Fibroblast of skin of back (primary cell): ENCODE measurements at regions not wholly inside any gene's neighbourhood (a gene's known extent, or its start where the extent isn't known, plus 50 kb on each side); places are given as distances from the start of the nearest gene placed in this dataset.
"Not testable (repeated sequence)": the region's sequence is repeated elsewhere in the genome, so short reads cannot be mapped to it uniquely, and the experiment has no call there.

Source experiments
- DNase-seq: peaks from one replicate; pipeline ENCODE4 v3.0.0-alpha.2; 2013

DNA sequence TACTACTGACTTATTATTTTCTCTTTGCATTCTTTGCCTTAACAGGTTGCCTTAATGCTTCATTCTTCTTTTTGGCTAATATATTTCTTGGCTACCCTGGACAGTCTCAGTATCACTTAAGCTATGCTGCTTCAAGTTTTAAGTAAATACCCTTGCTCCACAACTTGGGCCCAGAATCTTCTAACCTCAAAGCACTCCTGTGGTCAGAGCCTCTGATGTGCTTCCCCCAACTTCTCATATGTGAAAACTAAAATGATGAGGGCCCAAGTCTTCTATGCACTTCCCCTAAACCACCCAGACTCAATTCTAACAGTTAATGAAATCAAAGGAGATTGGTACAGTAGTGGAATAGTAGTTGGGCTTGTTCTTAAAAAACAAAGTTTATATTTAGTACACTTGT is 314.1 kb downstream of the PLPP3 start:
- DNase-seq: no peak

DNA sequence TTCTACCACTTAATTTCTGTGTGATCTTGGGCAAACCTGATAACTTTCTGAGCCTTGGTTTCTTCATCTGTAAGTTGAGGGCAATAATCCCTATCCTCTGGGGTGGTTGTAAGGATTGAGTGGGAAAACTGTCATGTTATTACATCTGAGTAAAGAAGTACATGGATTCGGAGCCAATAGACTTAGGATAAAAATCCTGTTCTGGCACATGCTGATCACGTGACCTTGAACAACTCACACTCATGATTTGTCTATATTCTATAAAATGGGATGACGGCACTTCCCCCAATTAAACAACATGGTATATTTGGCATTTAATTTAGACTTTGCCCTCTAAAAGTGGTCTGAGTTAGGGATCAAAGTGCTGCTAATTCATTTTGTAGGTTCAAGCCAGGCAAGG is 315.5 kb downstream of the PLPP3 start:
- no peak for DNase-seq

DNA sequence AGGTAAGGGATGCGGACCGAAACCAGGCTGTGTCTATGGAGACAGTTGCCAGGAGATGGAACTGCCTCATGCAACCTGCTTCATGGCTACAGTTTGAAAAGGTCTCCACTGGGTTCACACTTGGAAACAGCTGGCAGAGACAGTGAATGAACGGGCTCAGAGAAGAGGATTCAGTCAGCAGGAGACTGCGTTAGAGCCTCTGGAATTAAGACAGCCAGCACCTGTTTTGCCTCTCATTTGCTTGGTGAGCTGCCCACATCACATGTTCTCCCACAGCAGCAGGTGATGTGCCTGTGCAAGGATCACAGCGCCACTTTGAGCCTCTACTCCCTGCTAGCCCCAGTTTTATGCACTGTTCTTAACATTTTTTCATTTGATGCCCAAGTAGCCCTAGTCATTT is 321.0 kb downstream of the PLPP3 start:
- DNase-seq: no peak

DNA sequence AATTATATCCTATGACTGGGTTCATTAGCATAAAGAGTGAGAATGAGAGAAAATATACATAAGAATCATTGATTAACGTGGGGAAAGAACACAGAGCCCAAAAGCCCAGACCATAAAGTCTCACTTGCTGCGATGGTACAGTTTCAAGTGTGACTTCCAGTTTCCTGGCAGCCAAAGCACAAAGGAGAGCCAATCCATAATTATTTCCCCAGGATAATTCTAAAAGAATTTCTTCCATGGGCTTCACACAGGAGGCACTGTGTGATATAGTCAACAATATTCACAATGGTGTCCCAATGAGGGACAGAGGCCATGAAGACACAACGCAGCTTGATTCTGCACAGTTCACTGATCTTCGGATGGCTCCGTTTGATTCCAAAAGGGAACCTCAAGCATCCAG is 321.6 kb downstream of the PLPP3 start:
- no peak for DNase-seq

DNA sequence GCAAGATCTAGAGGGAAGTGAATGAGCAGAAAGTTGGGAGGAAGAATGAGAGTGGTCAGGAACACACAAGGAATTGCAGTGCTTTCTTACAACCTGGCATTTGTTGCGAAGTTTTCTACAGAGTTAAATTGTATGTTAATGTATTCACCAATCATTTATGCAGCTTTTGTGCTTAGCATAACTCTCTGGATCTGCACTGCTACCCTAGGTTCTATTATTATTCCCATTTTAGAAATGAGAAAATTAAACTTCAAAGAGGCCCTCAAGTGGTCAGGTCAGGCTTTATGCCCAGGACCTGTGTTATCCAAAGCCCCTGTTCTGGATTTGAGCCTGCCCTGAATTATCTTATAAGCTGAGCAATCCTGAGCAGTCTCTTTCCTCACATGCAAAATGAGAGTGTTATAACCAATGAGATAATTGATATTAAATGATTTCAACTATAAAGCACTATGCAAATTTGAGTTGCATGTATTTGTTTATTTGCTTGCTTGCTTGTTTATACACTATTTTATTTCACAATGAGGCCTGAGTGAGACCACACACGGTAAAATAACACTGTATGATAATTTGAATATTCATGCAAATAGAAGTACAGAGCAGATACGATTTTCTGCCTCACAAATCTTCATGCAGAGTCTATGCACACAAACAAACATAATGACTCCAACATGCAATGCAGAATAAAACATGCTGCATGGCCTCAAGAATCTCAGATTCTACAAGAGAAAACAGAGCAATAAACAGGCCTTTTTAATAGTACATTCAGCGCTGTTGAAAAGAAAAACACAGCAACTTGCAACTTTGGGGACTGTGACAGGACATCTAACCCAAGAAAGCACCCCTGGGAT is 323.0 kb downstream of the PLPP3 start:
- no peak for DNase-seq

DNA sequence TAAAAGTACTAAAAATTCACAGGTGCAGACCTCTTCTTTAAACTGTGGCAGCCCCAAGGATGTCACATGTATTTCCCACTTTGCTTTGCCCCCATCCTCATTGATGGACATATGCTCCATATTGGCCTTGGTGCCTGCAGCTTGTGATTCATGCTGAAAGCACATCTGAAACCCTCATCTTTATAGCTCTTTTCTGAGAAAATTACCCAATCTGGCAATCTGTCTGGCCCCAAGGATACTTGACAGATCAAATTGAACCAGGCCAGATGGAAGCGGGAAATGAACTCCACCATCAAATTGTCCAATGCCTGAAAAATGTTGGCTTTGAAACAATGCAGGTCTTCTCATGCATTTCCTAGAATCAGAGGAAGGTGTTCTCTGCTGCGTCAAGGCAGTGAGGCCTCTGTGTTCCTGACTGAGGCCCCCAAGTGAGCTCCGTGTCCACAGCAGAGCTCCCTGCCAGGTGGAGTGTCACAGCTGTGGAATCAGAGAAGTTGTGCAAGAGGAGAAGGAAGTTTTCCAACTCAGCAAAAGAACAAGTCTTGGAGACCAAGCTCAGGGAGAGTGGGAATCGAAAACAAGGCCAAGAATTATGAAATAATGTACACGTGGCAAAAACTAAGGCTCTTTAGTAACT is 323.7 kb downstream of the PLPP3 start:
- no peak for DNase-seq

DNA sequence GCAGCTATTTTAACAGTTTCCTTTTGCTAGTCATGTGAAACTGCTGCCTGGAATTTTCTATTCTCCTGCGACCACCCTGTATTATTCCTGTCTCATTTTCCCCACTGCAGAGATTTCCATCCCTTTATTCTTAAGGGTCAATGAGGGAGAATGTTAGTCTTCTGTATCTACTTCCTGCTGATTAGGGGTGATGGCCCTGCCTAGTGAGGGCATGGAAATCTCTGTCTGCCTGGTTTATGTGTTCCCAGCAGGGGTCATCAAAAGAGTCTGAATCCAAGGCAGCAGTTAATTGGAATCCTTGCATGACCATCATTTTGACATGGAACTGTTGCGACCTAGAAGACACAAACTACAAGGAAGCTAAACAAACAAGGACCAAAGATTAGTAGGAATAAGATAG is 325.2 kb downstream of the PLPP3 start:
- DNase-seq: no peak

DNA sequence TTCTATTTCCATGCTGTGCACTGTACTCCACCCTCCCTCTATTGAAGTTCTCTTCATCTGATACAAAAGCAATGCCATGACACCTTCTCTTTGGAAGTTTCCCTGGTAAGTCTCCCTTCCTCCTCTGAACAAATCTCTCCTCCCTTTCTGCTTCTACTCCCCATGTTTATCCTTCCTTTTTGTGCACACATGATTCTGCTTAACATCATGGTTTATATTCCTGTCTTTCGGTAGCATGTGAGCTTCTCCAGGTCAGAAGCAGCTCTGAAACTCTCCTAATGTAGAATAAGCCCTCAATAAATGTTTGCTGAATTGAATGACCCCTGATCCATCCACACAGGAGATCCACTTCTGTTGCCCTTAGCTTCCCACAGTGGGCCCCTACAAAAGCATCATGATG is 328.6 kb downstream of the PLPP3 start:
- no peak for DNase-seq

DNA sequence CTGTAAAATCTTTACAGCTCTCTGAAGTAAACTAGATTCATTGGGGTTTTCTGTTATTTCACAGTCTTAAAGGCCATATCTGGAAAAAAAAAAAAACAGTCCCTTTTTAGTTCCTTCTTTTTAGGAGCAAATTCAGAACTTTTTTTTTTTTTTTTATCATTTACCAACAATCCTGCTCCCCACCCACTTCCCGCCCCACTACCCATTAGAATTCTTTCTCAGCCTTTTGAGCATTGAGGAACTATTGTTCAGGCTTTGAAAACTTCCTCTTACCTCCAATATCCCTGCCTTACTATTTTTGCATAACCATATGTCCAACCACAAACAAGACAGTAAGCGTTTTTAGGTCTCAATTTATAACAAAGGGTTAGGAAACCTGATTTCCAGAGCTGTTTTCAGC is 330.1 kb downstream of the PLPP3 start:
- no peak for DNase-seq

DNA sequence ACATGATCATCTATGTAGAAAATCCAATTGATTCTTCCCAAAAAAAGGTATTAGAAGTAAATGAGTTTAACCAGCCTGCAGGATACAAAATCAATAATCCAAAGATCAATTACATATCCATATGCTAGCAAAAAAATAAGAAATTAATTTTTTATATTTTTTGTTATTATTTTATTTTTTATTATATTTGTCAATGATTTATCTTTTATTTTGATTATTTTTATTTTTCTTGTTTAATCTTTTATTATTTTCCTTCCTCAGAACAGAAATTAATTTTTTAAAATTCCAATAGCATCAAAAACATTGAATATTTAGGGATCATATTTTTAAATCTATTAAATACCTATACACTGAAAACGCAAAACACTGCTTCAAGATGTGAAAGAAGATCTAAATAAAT is 331.2 kb downstream of the PLPP3 start:
- DNase-seq: no peak

DNA sequence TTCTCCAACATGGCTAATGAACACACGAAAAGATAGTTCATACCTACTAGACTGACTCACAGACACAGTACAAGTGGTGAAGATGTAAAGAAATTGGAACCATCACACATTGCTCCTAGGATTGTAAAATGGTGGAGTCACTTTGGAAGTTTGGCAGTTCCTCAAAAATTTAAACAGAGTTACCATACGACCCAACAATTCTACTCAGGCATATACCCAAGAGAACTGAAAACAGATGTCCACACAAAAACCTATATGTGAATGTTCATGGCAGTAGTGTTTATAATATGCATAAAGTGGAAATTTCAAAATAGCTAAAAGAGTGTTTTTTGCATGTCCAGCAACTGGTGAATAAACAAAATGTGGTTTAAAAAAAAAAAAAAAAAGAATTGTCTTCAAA is 332.6 kb downstream of the PLPP3 start:
- DNase-seq: not testable (repeated sequence)

DNA sequence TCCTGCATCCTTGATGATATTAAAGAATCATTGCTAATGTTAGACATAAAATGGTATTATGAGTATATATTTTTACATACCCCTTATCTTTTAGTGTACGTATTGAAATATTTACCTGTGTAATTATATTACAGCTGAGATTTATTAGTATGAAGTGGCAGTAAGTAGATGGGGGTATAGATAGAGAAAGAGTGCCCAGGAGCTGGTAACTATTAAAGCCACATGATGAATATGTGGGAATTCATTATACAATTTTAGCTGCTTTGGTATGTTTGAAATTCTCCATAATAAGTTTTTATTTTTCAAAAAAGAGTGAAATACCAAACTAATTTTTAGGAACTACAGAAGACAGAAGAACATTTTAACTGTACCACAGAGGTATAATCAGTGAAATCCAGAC is 339.0 kb downstream of the PLPP3 start:
- DNase-seq: no peak

DNA sequence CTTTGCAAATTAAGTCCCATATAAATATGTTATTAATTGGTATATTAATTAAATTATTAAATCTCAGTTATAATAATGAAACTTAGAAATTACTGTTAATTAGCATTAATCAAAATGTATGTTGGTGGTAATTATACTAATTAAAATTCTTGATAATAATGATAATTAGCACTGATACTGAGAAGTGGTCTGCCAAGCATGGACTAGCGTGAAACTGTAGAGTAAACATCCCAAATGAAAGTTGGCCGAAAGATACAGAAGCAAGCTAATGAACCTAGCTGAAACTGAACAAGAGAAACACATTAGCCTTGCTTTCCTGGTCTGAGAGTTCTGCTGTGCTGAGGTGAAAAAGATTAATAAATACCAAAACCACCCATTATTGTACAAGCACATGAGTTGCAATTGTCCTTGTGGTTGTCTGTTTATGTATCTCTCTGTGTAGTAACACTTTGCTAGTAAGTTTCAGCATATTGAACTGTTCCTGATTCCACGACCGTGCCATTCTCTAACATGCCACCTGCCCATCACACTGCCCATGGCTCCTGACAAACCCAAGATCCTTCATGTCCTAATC is 341.8 kb downstream of the PLPP3 start:
- no peak for DNase-seq

DNA sequence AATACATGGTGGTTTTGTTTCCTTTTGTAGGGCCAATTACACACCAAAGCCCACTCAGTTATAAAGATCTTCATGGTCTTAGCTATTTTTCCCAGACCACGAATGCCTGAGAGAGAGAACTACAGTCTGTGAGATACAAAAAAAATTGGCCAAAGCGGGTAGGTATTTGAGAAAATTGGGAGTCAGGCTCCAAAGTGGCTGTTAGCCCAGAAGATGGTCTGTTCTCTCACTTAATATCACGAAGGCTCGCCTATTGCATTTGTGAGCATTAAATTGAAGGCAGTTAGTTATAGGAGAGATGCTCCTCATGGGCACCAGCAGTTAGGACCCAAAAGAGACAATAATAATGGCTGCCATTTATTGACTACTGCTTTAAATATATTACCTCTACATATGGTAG is 342.7 kb downstream of the PLPP3 start:
- no peak for DNase-seq

DNA sequence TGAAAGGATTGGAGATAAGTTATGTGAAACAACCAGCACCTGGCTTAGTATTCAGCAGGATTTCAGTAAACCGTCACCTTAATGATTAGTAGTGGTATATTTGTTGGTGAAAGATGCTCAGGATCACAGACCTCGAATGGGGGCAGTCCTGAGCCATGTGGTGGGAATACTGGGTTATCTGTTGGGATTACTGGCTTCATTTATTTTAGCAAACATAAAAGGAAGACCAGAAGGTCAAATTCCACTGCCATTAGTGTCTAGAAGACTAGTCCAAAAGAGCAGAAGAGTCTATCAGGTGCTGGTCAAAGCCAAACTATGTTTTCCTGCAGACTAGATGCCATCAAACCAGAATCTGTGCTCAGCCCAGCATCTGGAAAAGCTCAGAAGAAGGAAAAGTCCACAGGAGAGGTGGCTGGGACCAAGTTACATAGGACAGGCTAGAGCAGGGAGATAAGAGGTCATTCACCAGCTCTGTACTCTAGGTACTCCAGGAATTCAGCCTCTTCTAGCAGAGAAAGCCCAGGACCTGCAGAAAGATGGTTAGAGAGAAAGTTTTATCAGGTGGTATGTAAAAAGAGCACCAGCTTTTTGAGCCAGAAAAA is 343.4 kb downstream of the PLPP3 start:
- DNase-seq: no peak

DNA sequence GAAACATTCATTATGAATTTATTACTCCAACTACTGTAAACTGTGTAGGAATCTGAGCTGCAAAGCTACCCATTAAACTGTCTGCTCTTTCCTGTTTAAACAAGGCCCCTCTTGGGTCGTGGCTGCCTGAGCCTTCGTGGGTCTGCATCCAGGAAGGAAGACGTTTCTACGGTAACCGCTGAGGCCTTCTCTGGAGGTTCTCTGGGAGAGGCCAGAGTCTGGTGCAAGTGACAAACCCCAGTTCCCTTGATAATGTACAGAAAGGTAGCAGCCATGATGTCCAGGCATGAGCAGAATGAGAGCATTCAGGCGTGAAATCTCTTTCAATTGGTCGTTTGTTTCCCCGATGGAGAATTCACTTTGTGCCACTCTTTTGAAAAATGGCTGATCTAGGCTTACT is 350.2 kb downstream of the PLPP3 start:
- no peak for DNase-seq

DNA sequence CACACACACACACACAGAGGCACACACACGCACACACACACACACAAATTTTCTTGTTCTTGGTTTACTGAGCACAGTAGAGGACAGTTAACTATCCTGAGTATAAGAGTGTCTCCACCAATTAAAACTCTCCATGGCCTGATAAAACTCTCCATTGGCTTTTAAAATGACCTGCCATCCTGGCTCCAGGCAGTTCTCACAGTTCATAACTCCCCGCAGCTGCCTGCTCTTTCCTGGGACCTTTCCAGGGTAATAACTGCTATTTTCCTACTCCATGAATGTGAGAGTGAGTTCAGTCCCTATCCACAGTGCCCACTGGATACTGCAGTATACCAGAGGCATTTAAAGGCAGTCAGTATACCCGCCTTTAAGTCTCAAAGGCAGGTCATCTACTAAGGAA is 351.5 kb downstream of the PLPP3 start:
- no peak for DNase-seq

DNA sequence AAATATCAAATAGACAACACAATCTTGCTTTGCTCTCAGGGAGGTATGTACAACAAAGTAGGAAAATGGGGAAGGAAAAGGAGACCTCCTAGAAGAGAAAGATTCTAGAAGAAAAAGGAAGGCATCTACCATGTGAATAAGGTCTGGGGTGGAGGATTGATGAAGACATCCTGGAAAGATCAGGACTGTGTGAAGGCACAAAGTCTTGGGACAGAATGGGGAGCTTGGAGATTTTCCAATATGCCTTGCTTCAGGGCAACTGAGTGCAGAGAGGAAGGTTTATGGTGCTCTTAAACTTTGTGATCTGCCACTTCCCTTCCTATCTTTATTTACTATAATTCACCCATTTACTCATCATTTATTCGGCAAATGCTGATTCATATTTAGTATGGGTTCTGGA is 352.0 kb downstream of the PLPP3 start:
- DNase-seq: no peak

DNA sequence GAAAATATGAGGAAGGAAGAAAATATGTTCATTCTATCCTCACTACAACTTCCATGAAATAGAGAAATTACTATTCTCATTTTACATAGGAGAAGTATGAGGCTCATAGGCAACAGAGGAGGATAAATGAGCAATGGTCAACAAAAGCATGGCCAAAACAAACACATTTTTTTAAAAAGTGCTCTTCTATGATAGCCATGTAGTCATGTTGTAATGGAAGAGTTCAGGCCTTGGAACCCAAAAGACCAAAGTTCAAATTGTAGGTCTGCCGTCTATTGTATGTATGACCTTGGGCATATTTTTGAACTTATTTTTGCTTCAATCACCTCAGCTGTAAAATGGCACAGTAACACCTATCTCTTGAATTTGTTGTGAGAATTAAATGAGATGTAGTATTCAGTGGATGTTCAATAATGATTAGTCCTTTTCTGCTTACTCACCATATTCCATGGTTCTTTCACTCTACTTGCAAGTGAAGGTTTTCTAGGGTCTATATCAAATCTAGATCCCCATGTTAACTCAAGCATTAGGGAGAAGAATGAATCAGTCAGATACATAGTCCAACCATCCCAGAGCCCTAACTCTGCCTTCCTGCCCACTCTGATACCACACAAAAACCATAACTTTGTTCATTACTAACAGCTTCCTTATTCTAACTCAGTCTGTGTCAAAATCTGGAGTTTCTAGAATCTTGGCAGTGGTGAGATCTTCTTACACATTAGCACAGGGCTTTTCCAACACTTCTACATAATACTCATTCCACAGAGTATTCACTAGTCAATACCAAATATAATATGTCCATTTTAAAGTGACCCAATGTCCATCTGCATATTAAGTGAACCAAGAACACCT is 353.2 kb downstream of the PLPP3 start:
- no peak for DNase-seq

DNA sequence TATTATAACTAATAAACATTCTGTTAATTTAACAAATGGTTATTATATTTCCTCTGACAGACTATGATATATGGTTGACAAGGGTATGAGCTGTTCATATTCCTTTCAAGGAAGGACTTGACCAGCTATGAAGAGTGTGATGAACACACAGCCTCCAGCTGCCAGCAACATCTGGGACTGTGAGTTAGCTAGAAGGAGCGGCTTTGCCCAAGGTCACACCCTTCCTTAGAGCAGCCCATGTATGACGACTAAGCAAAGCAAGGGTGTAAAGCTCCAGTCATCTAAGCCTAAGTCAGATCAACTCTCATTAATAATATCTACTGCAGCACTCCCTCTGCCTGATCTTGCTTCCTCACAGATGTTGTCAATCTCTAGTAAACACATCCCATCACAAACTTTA is 355.4 kb downstream of the PLPP3 start:
- no peak for DNase-seq

DNA sequence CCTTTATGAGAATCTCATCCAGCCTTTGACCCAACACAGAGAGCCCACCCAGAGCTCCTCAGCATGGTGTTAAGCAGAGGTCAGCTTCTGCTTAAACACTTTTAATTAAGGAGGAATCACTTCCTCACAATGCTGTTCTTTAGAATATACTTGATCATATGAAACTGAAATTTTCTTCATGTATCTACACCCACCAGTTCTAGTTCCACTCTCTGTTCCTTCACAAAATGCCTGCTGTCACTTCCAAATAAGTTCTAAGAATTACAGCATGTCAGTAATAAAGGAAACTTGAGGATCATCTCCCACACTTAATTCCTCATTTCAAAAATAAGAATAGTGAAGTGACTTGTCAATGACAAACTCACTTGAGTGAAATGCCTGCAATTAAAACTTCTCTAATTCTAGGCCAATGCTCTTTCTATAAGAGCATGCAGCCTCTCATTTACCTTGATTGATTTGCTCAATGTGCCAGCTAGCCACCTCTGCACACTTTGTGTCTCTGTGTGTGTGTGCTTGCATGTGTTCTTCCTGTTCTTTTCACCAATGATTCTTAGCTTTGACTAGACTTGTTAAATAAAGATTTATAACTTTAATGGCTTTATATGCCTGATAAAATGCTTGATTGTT is 356.3 kb downstream of the PLPP3 start:
- DNase-seq: no peak

DNA sequence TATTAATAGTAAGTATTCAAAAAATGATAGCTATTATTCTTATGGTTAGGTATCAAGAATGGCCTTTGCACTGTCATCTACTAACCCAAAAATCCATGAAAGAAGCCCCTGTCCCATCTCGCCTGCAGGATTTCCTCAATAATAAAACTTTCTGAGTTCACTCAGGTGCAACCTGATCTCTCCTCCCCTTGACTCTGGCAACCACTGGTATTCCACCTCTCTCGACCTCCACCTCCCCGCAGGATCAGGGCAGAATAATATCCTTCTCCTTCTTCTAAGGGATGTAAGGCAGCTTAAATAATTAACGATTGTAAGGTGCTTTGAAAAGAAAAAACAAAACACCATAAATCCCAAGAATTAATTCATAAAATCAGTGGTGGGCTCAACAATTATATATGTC is 359.3 kb downstream of the PLPP3 start:
- DNase-seq: no peak
